ENCODE measurements at regions not wholly inside any gene's neighbourhood (a gene's known extent, or its start where the extent isn't known, plus 50 kb on each side); places are given as distances from the start of the nearest gene placed in this dataset.

GRCh38 chr18:14912967-14913366 is 165.0 kb downstream of the ANKRD30B start:
- TF ChIP-seq POLR2A (IDR thresholded peaks at IDR 0.05) (no peak), POLR2AphosphoS5 (IDR thresholded peaks at IDR 0.05) (no peak)
- TF ChIP-seq, protein P1, sequence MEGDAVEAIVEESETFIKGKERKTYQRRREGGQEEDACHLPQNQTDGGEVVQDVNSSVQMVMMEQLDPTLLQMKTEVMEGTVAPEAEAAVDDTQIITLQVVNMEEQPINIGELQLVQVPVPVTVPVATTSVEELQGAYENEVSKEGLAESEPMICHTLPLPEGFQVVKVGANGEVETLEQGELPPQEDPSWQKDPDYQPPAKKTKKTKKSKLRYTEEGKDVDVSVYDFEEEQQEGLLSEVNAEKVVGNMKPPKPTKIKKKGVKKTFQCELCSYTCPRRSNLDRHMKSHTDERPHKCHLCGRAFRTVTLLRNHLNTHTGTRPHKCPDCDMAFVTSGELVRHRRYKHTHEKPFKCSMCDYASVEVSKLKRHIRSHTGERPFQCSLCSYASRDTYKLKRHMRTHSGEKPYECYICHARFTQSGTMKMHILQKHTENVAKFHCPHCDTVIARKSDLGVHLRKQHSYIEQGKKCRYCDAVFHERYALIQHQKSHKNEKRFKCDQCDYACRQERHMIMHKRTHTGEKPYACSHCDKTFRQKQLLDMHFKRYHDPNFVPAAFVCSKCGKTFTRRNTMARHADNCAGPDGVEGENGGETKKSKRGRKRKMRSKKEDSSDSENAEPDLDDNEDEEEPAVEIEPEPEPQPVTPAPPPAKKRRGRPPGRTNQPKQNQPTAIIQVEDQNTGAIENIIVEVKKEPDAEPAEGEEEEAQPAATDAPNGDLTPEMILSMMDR (IDR thresholded peaks at IDR 0.05) = no peak

Measured in breast epithelium (tissue), 3 donors.